Kidney epithelial cell (primary cell): ENCODE measurements at regions not wholly inside any gene's neighbourhood (a gene's known extent, or its start where the extent isn't known, plus 50 kb on each side); places are given as distances from the start of the nearest gene placed in this dataset.

ENCODE experiments used
- DNase-seq: peaks from one replicate; pipeline ENCODE4 v3.0.0-alpha.2; 2010; ENCODE audit warnings: low read depth
- H3K27me3 ChIP-seq: 2 replicates; pipeline ENCODE4 v1.6.0; 2011; ENCODE audit warnings: low read length; ENCODE audit not compliant: control insufficient read depth, insufficient read depth
- H3K36me3 ChIP-seq: 2 replicates; pipeline ENCODE4 v1.5.1; 2011; ENCODE audit warnings: low read length; ENCODE audit not compliant: control insufficient read depth, insufficient read depth
- H3K4me3 ChIP-seq: 2 replicates; pipeline ENCODE4 v1.5.1; 2011; ENCODE audit warnings: low read depth, mild to moderate bottlenecking, control low read depth, low read length
- CTCF ChIP-seq: IDR thresholded peaks from 2 replicates; pipeline ENCODE4 v1.5.1; 2011; ENCODE audit warnings: mild to moderate bottlenecking, moderate library complexity, low read length, control low read depth, inconsistent platforms; ENCODE audit not compliant: insufficient read depth, poor library complexity, severe bottlenecking

- TF ChIP-seq CTCF, result no peak
- no peak overlapping the region for H3K4me3 ChIP-seq
- no peak for DNase-seq
- H3K36me3 ChIP-seq, result no peaks in the 10 kb centered on the region
- H3K27me3 ChIP-seq, result no peaks in the 10 kb centered on the region
These were observed 62.9 kb upstream of the ULK4 start for GRCh38 chr3:42024591-42025351.

- no peak for DNase-seq
- no peaks in the 10 kb centered on the region for H3K36me3 ChIP-seq
- H3K4me3 ChIP-seq, result no peak overlapping the region
- H3K27me3 ChIP-seq, result no peaks in the 10 kb centered on the region
- no peak for TF ChIP-seq CTCF
These were observed 61.5 kb upstream of the ULK4 start for GRCh38 chr3:42023380-42023779.

- Histone ChIP-seq H3K27me3 (no peaks in the 10 kb centered on the region), H3K36me3 (no peaks in the 10 kb centered on the region), H3K4me3 (no peak overlapping the region)
- TF ChIP-seq CTCF, result no peak
- DNase-seq, result no peak
These were observed 60.5 kb upstream of the ULK4 start for GRCh38 chr3:42022355-42022754.

GRCh38 chr3:42020684-42021307 is 58.9 kb upstream of the ULK4 start:
- no peak for DNase-seq
- Histone ChIP-seq H3K36me3 (no peaks in the 10 kb centered on the region), H3K4me3 (no peak overlapping the region)

GRCh38 chr3:42019953-42020260 is 58.0 kb upstream of the ULK4 start:
- Histone ChIP-seq H3K4me3 (no peak overlapping the region), H3K36me3 (no peaks in the 10 kb centered on the region), H3K27me3 (no peaks in the 10 kb centered on the region)
- DNase-seq, result no peak
- TF ChIP-seq CTCF, result no peak

More at GRCh38 chr3:42020684-42021307, 58.9 kb upstream of the ULK4 start:
- no peaks in the 10 kb centered on the region for H3K27me3 ChIP-seq
- TF ChIP-seq CTCF, result no peak
